GM23338 (cell line): ENCODE measurements at regions not wholly inside any gene's neighbourhood (a gene's known extent, or its start where the extent isn't known, plus 50 kb on each side); places are given as distances from the start of the nearest gene placed in this dataset.

ENCODE experiments used
- ATAC-seq: fragments of 200-7000 bp; cut with Tn5 transposase; 3 replicates; pipeline ENCODE4 v1.9.1; 2020
- DNase-seq: peaks from one replicate; pipeline ENCODE4 v3.0.0-alpha.2; 2015; ENCODE audit warnings: low spot score
- H2AFZ ChIP-seq: fragments of 200-600 bp; sonication (generic); 2 replicates; pipeline ENCODE4 v1.8.0; 2016; ENCODE audit warnings: antibody characterized with exemption, mild to moderate bottlenecking, moderate library complexity
- H3F3A ChIP-seq: fragments of 200-600 bp; sonication (generic); replicated peaks from 2 replicates; pipeline ENCODE4 v1.8.0; 2017; ENCODE audit warnings: antibody characterized with exemption, mixed run types, low read depth
- H3K27ac ChIP-seq: fragments of 200-600 bp; sonication (generic); 2 replicates; pipeline ENCODE4 v1.6.1; 2016; ENCODE audit warnings: low read depth
- H3K27me3 ChIP-seq: fragments of 200-600 bp; sonication (generic); 2 replicates; pipeline ENCODE4 v1.8.0; 2016; ENCODE audit warnings: mild to moderate bottlenecking, mixed run types, moderate library complexity; ENCODE audit not compliant: insufficient read depth
- H3K36me3 ChIP-seq: fragments of 200-600 bp; sonication (generic); 2 replicates; pipeline ENCODE4 v1.8.0; 2016; ENCODE audit warnings: mild to moderate bottlenecking; ENCODE audit not compliant: insufficient read depth
- H3K4me1 ChIP-seq: fragments of 200-600 bp; sonication (generic); 2 replicates; pipeline ENCODE4 v1.8.0; 2016; ENCODE audit warnings: mild to moderate bottlenecking, moderate library complexity; ENCODE audit not compliant: insufficient read depth
- H3K4me2 ChIP-seq: fragments of 200-600 bp; sonication (generic); 2 replicates; pipeline ENCODE4 v1.7.1; 2017; ENCODE audit warnings: mixed run types
- H3K4me3 ChIP-seq: fragments of 200-600 bp; sonication (generic); 2 replicates; pipeline ENCODE4 v1.6.1; 2016; ENCODE audit warnings: mixed run types
- H3K79me2 ChIP-seq: fragments of 200-600 bp; sonication (generic); replicated peaks from 2 replicates; pipeline ENCODE4 v1.8.0; 2017; ENCODE audit warnings: mild to moderate bottlenecking; ENCODE audit not compliant: insufficient read depth
- H3K9me2 ChIP-seq: fragments of 200-600 bp; sonication (generic); 2 replicates; pipeline ENCODE4 v1.8.0; 2017; ENCODE audit not compliant: insufficient read depth
- H4K20me1 ChIP-seq: fragments of 200-600 bp; sonication (generic); replicated peaks from 2 replicates; pipeline ENCODE4 v1.8.0; 2017; ENCODE audit warnings: mild to moderate bottlenecking; ENCODE audit not compliant: insufficient read depth
- H3K27ac Mint-ChIP-seq: 2 replicates; pipeline ENCODE4 v1.8.0; 2020; ENCODE audit warnings: inconsistent platforms, mild to moderate bottlenecking, moderate library complexity, mixed read lengths
- H3K27me3 Mint-ChIP-seq: 3 replicates; pipeline ENCODE4 v1.8.0; 2022; ENCODE audit warnings: low read depth, mild to moderate bottlenecking, moderate library complexity, mixed read lengths, inconsistent platforms; ENCODE audit not compliant: insufficient read depth, poor library complexity
- H3K36me3 Mint-ChIP-seq: 3 replicates; pipeline ENCODE4 v1.8.0; 2021; ENCODE audit warnings: low read depth, mild to moderate bottlenecking, inconsistent platforms, moderate library complexity, mixed read lengths
- H3K4me1 Mint-ChIP-seq: 3 replicates; pipeline ENCODE4 v1.8.0; 2020; ENCODE audit warnings: mild to moderate bottlenecking, inconsistent platforms, mixed read lengths
- H3K4me3 Mint-ChIP-seq: 3 replicates; pipeline ENCODE4 v1.8.0; 2021; ENCODE audit warnings: moderate library complexity, mild to moderate bottlenecking, inconsistent platforms, mixed read lengths
- H3K9me3 Mint-ChIP-seq: 3 replicates; pipeline ENCODE4 v1.8.0; 2020; ENCODE audit warnings: moderate library complexity, mild to moderate bottlenecking, inconsistent platforms, mixed read lengths
- CTCF ChIP-seq, 2 experiments: fragments of 200-600 bp in 1 of 2; sonication (generic) in 1 of 2; conservative IDR thresholded peaks; 2 replicates each; pipeline versions ENCODE4 v1.5.1 to v1.6.1; 2016 to 2017; ENCODE audit warnings: antibody characterized with exemption in 2 of 2, low read depth in 2 of 2, mild to moderate bottlenecking in 2 of 2, moderate library complexity in 1 of 2
- ETS1 ChIP-seq: IDR thresholded peaks from 2 replicates; pipeline ENCODE4 v1.6.1; 2016; ENCODE audit warnings: antibody characterized with exemption
- EZH2phosphoT487 ChIP-seq: fragments of 200-600 bp; sonication (generic); IDR thresholded peaks from one replicate; pipeline ENCODE4 v1.8.1; 2018; ENCODE audit warnings: antibody characterized with exemption; ENCODE audit not compliant: unreplicated experiment
- JUNB ChIP-seq: IDR thresholded peaks from one replicate; pipeline ENCODE4 v1.6.1; 2016; ENCODE audit warnings: antibody characterized with exemption; ENCODE audit not compliant: unreplicated experiment
- NANOG ChIP-seq: IDR thresholded peaks from 2 replicates; pipeline ENCODE4 v1.6.1; 2016; ENCODE audit warnings: antibody characterized with exemption, borderline replicate concordance
- POLR2AphosphoS5 ChIP-seq: IDR thresholded peaks from 2 replicates; pipeline ENCODE4 v1.6.1; 2016; ENCODE audit warnings: antibody characterized with exemption, low read depth
- REST ChIP-seq: IDR thresholded peaks from one replicate; pipeline ENCODE4 v1.6.1; 2018; ENCODE audit warnings: antibody characterized with exemption; ENCODE audit not compliant: unreplicated experiment
- STAT1 ChIP-seq: IDR thresholded peaks from one replicate; pipeline ENCODE4 v1.6.1; 2016; ENCODE audit warnings: antibody characterized with exemption; ENCODE audit not compliant: unreplicated experiment
- ZNF331 ChIP-seq: fragments of 250-450 bp; sonication (Bioruptor Pico); IDR thresholded peaks from 2 replicates; pipeline ENCODE4 v1.5.0; 2020; ENCODE audit warnings: low read depth, mild to moderate bottlenecking, moderate library complexity
- ZNF462 ChIP-seq: fragments of 250-450 bp; sonication (Bioruptor Pico); IDR thresholded peaks from 2 replicates; pipeline ENCODE4 v1.5.0; 2020; ENCODE audit warnings: mild to moderate bottlenecking, moderate library complexity

- TF ChIP-seq CTCF (conservative IDR thresholded peaks at IDR 0.05; ENCODE audit: low read depth in 2 of 2) (no peak), JUNB (no peak), ZNF331 (no peak), STAT1 (no peak), ETS1 (no peak)
These were observed 274.3 kb upstream of the CNTN4 start (continued) for GRCh38 chr3:1824359-1824758.

GRCh38 chr3:1828519-1828918 lies 270.1 kb upstream of the CNTN4 start:
- no peaks in the 10 kb centered on the region for H4K20me1 ChIP-seq
- H3K4me1 ChIP-seq: no peaks in the 10 kb centered on the region
- H3K27ac ChIP-seq: no peak overlapping the region
- ATAC-seq (no peak), DNase-seq (no peak)
- no peaks in the 10 kb centered on the region for H3K79me2 ChIP-seq
- no peak overlapping the region for H3K4me3 ChIP-seq
- H2AFZ ChIP-seq: no peak overlapping the region
- Mint-ChIP-seq H3K27me3 (peaks cover 2% of the 10 kb centered on the region), H3K27ac (no peak overlapping the region), H3K9me3 (peaks cover 94% of the 10 kb centered on the region), H3K4me1 (no peaks in the 10 kb centered on the region), H3K4me3 (no peak overlapping the region), H3K36me3 (peaks cover 26% of the 10 kb centered on the region; the same call in 2 of the 3 replicates)
- H3K27me3 ChIP-seq: no peaks in the 10 kb centered on the region
- H3K9me2 ChIP-seq: no peaks in the 10 kb centered on the region
- no peak for TF ChIP-seq JUNB
- TF ChIP-seq NANOG: no peak
- TF ChIP-seq POLR2AphosphoS5: no peak
- TF ChIP-seq ZNF462 (CRISPR knock-in tag): no peak
- TF ChIP-seq STAT1: no peak
- no peak for TF ChIP-seq CTCF (conservative IDR thresholded peaks at IDR 0.05; ENCODE audit: low read depth in 2 of 2)
- no peak for TF ChIP-seq EZH2phosphoT487
- TF ChIP-seq REST: no peak
- no peaks in the 10 kb centered on the region for H3F3A ChIP-seq
- no peak overlapping the region for H3K4me2 ChIP-seq
- no peaks in the 10 kb centered on the region for H3K36me3 ChIP-seq
